DOHH2 (cell line): ENCODE measurements at regions not wholly inside any gene's neighbourhood (a gene's known extent, or its start where the extent isn't known, plus 50 kb on each side); places are given as distances from the start of the nearest gene placed in this dataset.
"Not testable (repeated sequence)": the region's sequence is repeated elsewhere in the genome, so short reads cannot be mapped to it uniquely, and the experiment has no call there.

ENCODE experiments used
- H3F3A ChIP-seq: fragments of 200-600 bp; sonication (generic), shearing (Covaris generic); 2 replicates; pipeline ENCODE4 v1.6.0; 2016; ENCODE audit warnings: antibody characterized with exemption, mild to moderate bottlenecking; ENCODE audit not compliant: control insufficient read depth, insufficient read depth
- H3K27ac ChIP-seq: fragments of 200-600 bp; sonication (generic); 2 replicates; pipeline ENCODE4 v1.5.1; 2014; ENCODE audit warnings: low read depth, mild to moderate bottlenecking, low read length, moderate library complexity
- H3K27me3 ChIP-seq: fragments of 200-600 bp; sonication (generic); 2 replicates; pipeline ENCODE4 v1.6.1; 2014; ENCODE audit warnings: mild to moderate bottlenecking, low read length, mixed read lengths; ENCODE audit not compliant: control insufficient read depth
- H3K36me3 ChIP-seq: fragments of 200-600 bp; sonication (generic); 2 replicates; pipeline ENCODE4 v1.6.1; 2014; ENCODE audit warnings: mild to moderate bottlenecking, low read length, moderate library complexity, mixed read lengths; ENCODE audit not compliant: control insufficient read depth
- H3K4me1 ChIP-seq: fragments of 200-600 bp; sonication (generic); 2 replicates; pipeline ENCODE4 v1.6.1; 2014; ENCODE audit warnings: mild to moderate bottlenecking, low read length, mixed read lengths; ENCODE audit not compliant: control insufficient read depth
- H3K4me2 ChIP-seq: fragments of 200-600 bp; sonication (generic); 2 replicates; pipeline ENCODE4 v1.6.0; 2014; ENCODE audit warnings: mild to moderate bottlenecking, low read length, moderate library complexity
- H3K4me3 ChIP-seq: fragments of 200-600 bp; sonication (generic); 2 replicates; pipeline ENCODE4 v1.5.1; 2014; ENCODE audit warnings: mild to moderate bottlenecking, low read length, mixed read lengths
- H3K79me2 ChIP-seq: fragments of 200-600 bp; sonication (generic); 2 replicates; pipeline ENCODE4 v1.6.1; 2014; ENCODE audit warnings: mild to moderate bottlenecking, low read length, mixed read lengths; ENCODE audit not compliant: control insufficient read depth
- H3K9me2 ChIP-seq: fragments of 200-600 bp; sonication (generic); replicated peaks from 2 replicates; pipeline ENCODE4 v1.6.1; 2014; ENCODE audit warnings: mild to moderate bottlenecking, low read length, mixed read lengths; ENCODE audit not compliant: control insufficient read depth
- H3K9me3 ChIP-seq: fragments of 200-600 bp; sonication (generic); 2 replicates; pipeline ENCODE4 v1.6.1; 2014; ENCODE audit warnings: antibody characterized with exemption, low read length, mixed read lengths; ENCODE audit not compliant: control insufficient read depth, insufficient read depth
- H4K20me1 ChIP-seq: fragments of 200-600 bp; sonication (generic); 2 replicates; pipeline ENCODE4 v1.6.0; 2014; ENCODE audit warnings: low read depth, mild to moderate bottlenecking, antibody characterized with exemption, low read length, moderate library complexity; ENCODE audit not compliant: control insufficient read depth, insufficient read depth
- EZH2phosphoT487 ChIP-seq: fragments of 200-600 bp; sonication (generic); IDR thresholded peaks from 2 replicates; pipeline ENCODE4 v1.6.1; 2017; ENCODE audit warnings: borderline replicate concordance, mild to moderate bottlenecking, antibody characterized with exemption, low read length, moderate library complexity, mixed read lengths
- TF ChIP-seq, protein P1 (sequence below): fragments of 200-600 bp; sonication (generic); IDR thresholded peaks from one replicate; pipeline ENCODE4 v1.5.1; 2014; ENCODE audit warnings: antibody characterized with exemption, mild to moderate bottlenecking, low read depth, low read length; ENCODE audit not compliant: poor library complexity, severe bottlenecking

- Histone ChIP-seq H3K27ac (no peak overlapping the region), H3K9me2 (no peaks in the 10 kb centered on the region), H4K20me1 (no peaks in the 10 kb centered on the region), H3F3A (no peaks in the 10 kb centered on the region), H3K4me3 (no peak overlapping the region), H3K27me3 (no peaks in the 10 kb centered on the region), H3K36me3 (no peaks in the 10 kb centered on the region), H3K4me1 (no peaks in the 10 kb centered on the region), H3K9me3 (no peaks in the 10 kb centered on the region), H3K4me2 (no peak overlapping the region), H3K79me2 (no peaks in the 10 kb centered on the region)
- TF ChIP-seq, protein P1, sequence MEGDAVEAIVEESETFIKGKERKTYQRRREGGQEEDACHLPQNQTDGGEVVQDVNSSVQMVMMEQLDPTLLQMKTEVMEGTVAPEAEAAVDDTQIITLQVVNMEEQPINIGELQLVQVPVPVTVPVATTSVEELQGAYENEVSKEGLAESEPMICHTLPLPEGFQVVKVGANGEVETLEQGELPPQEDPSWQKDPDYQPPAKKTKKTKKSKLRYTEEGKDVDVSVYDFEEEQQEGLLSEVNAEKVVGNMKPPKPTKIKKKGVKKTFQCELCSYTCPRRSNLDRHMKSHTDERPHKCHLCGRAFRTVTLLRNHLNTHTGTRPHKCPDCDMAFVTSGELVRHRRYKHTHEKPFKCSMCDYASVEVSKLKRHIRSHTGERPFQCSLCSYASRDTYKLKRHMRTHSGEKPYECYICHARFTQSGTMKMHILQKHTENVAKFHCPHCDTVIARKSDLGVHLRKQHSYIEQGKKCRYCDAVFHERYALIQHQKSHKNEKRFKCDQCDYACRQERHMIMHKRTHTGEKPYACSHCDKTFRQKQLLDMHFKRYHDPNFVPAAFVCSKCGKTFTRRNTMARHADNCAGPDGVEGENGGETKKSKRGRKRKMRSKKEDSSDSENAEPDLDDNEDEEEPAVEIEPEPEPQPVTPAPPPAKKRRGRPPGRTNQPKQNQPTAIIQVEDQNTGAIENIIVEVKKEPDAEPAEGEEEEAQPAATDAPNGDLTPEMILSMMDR: no peak
- TF ChIP-seq EZH2phosphoT487: no peak
Observed at GRCh38 chr14:41446008-41446407, 160.7 kb upstream of the LRFN5 start.

DNA sequence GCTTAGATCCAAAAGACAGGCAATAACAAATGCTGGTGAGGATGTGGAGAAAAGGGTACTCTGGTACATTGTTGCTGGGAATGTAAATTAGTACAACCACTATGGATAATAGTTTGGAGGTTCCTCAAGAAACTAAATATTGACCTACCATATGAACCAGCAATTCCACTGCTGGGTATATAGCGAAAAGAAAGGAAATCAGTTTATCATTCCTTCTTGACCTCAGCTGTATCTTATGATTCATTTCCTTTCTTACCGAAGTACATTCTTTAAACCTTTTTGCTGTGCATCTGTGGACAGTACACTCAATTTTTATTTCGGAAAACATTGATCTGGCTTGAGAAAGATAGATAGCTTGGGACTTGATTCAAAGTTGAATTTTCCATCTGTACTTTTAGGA, 183.2 kb upstream of the LRFN5 start:
- Histone ChIP-seq H3K27ac (no peak overlapping the region), H3K9me2 (no peaks in the 10 kb centered on the region), H3K36me3 (no peaks in the 10 kb centered on the region), H3K4me2 (no peak overlapping the region), H3K9me3 (no peaks in the 10 kb centered on the region), H3K4me3 (no peak overlapping the region), H3K27me3 (no peaks in the 10 kb centered on the region), H4K20me1 (no peaks in the 10 kb centered on the region), H3K79me2 (no peaks in the 10 kb centered on the region), H3K4me1 (no peaks in the 10 kb centered on the region), H3F3A (no peaks in the 10 kb centered on the region)
- TF ChIP-seq, protein P1: no peak
- no peak for TF ChIP-seq EZH2phosphoT487

GRCh38 chr14:41421308-41421707, 185.4 kb upstream of the LRFN5 start:
- not testable (repeated sequence) for H3K4me1 ChIP-seq, H3K79me2 ChIP-seq, H3K27ac ChIP-seq, H3K4me3 ChIP-seq, H4K20me1 ChIP-seq, H3K4me2 ChIP-seq, H3K9me3 ChIP-seq, H3K9me2 ChIP-seq, H3F3A ChIP-seq, H3K27me3 ChIP-seq, H3K36me3 ChIP-seq

DNA sequence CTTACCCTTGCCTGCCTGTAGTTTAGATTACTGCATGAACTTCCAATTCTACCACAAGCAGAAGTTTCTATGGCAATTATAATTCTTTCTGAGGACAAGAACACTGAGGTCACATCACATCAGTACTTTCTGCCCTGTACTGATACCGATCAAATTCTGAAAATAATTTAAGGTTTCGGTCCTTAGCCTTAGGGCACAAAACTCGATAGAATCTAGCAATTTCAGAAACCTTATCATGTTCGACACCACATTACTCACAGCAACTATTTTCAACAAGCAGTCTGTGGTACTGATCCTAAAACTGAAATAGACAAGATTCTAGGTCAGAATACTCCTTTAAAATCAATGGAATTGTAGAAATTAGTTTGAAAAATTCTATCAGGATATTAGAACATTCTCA, 187.0 kb upstream of the LRFN5 start:
- no peaks in the 10 kb centered on the region for H3F3A ChIP-seq
- H3K4me2 ChIP-seq: no peak overlapping the region
- H3K4me3 ChIP-seq: no peak overlapping the region
- no peak for TF ChIP-seq EZH2phosphoT487
- TF ChIP-seq, protein P1: no peak
- H3K79me2 ChIP-seq: no peaks in the 10 kb centered on the region
- H3K9me3 ChIP-seq: no peaks in the 10 kb centered on the region
- no peaks in the 10 kb centered on the region for H4K20me1 ChIP-seq
- H3K36me3 ChIP-seq: no peaks in the 10 kb centered on the region
- no peaks in the 10 kb centered on the region for H3K27me3 ChIP-seq
- no peaks in the 10 kb centered on the region for H3K4me1 ChIP-seq
- no peaks in the 10 kb centered on the region for H3K9me2 ChIP-seq
- H3K27ac ChIP-seq: no peak overlapping the region
